HG03060 (cell line): ENCODE measurements at regions not wholly inside any gene's neighbourhood (a gene's known extent, or its start where the extent isn't known, plus 50 kb on each side); places are given as distances from the start of the nearest gene placed in this dataset.

Experiments used
- ATAC-seq: cut with Tn5 transposase; IDR thresholded peaks from one replicate; pipeline ENCODE4 v1.9.1; 2021; ENCODE audit warnings: low read depth, moderate number of reproducible peaks; ENCODE audit not compliant: unreplicated experiment

- no peak for ATAC-seq
Observed at GRCh38 chr2:120964819-120965218, 229.2 kb downstream of the GLI2 start.

DNA sequence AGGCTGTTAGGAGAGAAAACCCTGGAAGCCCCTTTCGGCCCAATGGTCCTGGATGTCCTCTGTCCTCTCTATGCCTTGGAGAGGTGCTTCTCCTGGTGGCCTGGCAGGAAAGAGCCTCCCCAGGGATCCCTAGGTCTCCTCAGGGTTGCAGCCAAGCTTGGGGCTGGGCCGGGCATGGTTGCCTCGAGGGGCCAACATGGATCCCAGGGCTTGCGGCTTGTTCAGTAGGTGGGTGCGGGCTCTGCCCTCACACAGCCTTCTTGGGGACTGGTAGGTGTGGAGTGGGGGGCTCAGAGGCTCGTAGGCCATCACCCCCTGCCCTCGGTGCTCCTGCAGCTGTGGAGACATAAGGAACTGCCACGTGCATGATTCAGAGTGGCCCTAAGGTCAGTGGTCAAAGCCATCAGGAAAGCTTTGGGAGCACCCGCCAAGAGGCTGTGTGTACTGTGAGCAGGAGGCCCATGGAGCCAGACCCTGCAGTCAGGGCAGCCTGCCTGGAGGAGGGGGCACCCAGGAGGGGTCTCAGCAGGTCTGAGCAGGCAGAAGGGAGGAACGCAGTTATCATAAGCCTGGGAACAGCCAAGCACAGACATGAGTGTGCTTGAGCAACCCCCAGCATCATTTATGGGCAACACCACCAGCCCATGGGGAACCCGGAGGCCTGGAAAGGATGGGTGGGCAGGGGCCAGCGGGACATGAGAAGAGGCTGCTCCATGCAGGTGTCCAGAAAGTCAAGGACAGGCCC is 231.0 kb downstream of the GLI2 start:
- ATAC-seq = no peak

DNA sequence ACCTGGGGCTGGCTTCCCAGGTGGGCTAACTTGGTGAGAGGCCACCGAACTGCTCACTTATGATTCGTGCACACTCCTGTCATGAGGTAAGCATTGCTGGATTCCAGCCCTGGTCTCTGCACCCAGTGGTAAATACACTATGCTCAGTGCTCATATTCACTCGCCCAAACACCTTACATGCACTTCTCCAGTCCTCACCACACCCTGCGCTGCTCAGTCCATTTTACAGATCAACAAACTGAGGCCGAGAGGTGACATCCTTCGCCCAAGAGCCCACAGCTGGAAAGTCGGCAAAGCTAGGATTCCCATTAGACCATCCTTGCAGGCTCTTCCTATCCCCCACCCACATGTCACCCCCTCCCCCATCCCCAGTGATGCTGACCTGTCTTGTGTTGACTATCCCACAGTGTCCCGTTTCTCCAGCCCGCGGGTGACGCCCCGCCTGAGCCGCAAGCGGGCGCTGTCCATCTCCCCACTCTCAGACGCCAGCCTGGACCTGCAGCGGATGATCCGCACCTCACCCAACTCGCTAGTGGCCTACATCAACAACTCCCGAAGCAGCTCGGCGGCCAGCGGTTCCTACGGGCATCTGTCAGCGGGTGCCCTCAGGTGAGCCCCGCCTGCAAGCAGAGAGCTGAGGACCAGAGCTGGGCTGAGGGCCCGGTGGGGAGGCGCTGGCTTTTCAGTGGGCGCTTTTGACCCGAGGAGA is 232.8 kb downstream of the GLI2 start:
- ATAC-seq = no peak

DNA sequence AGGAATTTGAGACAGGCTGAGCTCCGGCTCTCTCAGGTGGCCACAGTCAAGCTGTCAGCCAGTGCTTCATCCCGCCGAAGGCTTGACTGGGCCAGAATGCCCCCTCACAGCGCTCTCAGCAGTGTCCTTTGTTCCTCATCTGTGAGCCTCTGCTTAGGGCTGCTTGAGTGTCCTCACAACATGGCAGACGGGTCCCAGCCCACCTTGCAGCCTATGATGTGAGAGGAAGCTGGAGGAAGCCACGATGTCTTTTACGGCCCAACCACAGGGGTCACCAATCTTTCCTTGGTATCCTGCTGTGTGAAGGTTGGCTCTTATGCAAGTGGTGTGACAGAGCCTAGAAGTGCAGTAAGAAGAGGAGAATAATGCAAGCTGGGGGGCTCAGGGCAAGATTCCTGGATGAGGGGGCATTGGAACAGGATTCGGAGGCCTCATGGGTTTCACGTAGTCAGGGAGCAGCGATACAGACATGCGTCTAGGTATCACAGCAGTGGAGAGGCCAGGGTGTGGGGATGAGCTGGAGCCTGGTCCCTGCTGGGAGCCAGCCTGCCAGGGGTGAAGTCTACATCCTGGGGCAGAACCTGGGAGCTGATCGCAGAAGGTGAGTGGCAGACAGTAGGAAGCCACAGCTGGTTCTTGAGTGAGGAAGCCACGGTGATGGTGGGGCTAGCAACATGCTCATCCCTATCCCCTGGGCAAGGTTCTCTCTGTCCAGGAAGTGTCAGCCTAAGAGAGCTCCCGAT is 234.1 kb downstream of the GLI2 start:
- ATAC-seq = no peak

- ATAC-seq = no peak
Observed at GRCh38 chr2:120971866-120972265, 236.2 kb downstream of the GLI2 start.

GRCh38 chr2:120972286-120972685 is 236.6 kb downstream of the GLI2 start:
- ATAC-seq = no peak

- ATAC-seq = no peak
Observed at GRCh38 chr2:120973196-120973595, 237.5 kb downstream of the GLI2 start.

- no peak for ATAC-seq
Observed at GRCh38 chr2:120974950-120975349, 239.3 kb downstream of the GLI2 start.

DNA sequence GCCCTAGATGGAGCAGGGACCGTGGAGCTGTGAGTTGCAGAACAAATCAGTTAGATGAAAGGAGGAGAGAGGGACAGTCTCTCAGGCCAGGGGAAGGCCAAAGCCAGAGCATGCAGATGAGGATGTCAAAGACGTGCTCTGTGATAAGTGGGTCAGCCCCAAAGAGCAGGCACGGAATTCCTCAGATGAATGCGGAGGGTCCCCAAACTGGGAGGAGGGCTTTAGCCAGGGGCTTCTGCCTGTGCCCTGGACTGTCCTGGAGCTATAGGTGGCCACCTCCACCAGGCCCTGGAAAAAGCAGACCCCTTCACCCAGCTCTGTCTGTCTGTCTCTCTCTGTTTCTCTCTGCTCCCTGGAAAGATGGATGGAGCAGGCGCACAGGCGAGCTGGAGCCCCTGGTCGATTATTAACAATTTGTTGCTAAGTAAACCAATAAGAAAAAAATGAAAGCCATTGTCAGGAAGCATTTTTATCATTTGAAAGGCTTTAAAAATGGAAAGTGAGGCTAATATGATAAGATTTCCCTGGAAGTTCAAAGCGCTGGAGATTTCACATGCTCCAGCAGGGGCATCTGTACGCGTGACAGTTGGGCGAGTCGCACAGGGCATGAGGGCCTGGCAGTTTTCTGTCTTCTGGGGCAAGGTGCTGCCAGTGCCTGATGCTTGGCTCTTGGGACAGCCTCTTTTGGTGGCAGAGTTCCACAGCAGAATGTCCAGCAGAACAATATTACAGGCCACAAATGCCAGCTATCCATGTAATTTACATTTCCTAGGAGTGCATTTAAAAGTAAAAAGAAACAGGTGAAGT is 241.0 kb downstream of the GLI2 start:
- no peak for ATAC-seq

- ATAC-seq = no peak
Observed at GRCh38 chr2:120977582-120978358, 242.1 kb downstream of the GLI2 start.

DNA sequence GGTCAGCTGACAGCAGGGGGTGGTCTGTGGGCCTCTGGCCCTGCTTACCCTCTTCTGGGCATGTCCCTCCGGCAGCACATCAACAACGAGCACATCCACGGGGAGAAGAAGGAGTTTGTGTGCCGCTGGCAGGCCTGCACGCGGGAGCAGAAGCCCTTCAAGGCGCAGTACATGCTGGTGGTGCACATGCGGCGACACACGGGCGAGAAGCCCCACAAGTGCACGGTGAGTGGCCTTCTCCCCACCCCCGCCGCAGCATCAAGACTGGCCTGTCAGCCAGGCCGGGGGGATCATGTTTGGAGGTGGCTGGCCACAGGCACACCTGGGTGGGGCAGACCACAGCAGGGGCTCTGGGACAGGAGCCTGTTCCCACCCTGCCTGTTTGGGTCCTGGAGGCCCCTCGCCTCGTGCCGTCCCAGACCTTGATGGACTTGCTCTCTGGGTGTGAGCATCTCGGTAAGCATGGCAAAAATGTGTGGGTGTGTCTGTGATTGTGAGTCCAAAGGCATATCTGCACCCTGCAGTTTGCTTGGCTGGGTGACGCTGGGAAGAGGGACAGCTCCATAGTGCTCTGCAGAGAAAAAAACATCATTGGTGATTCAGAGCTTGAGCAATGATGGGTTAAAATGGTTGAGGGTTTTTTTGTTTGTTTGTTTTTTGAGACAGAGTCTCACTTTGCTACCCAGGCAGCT is 242.8 kb downstream of the GLI2 start:
- ATAC-seq = no peak

DNA sequence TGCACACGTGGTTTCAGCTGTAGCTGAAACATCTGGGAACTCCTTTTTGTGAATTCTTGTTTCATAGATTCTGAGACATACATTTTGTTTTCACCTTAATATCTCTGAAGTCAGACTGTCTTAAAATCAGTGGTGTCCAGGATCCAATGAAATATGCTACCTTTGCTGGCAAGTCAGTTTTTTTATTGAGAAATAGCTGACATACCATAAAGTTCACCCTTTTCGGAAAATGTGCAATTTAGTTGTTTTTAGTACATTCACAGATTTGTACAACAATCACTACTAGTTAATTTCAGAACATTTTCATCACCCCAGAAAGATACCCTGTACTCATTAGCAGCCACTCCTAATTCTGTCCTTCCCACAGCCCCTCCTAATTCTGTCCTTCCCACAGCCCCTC is 243.7 kb downstream of the GLI2 start:
- ATAC-seq = no peak

GRCh38 chr2:120979921-120980320 is 244.3 kb downstream of the GLI2 start:
- no peak for ATAC-seq

DNA sequence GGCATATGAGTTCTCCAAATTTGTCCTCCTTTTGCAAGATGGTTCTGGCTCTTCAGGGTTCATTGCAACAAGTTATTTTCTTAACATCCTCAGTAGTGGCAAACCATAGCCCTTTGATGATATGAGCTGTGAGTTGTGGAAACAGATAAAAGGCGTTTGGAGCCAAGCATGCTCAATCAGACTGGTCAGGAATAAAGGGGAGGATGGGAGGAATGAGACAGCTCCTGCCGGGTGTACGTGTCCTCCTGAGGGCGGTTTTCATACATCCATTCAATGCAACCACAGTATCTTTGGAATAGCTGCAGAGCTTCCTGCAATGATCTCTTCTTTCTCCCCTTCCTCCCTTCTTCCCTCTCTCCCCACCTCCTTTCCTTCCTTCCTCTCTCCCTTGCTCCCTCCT is 245.8 kb downstream of the GLI2 start:
- no peak for ATAC-seq

DNA sequence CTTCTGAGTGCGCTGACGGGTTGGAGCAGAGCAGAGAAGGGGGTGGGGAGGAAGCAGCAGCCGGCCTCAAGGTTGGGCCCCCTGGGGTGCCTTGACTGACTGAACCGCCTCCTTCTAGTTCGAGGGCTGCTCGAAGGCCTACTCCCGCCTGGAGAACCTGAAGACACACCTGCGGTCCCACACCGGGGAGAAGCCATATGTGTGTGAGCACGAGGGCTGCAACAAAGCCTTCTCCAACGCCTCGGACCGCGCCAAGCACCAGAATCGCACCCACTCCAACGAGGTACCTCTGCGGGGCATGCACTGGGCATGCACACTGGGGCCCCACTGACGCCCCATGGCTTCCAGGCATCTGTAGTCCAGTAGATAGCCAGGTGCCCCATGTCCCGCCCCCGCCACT is 246.9 kb downstream of the GLI2 start:
- ATAC-seq = no peak

GRCh38 chr2:120983344-120983743 is 247.7 kb downstream of the GLI2 start:
- ATAC-seq = no peak

DNA sequence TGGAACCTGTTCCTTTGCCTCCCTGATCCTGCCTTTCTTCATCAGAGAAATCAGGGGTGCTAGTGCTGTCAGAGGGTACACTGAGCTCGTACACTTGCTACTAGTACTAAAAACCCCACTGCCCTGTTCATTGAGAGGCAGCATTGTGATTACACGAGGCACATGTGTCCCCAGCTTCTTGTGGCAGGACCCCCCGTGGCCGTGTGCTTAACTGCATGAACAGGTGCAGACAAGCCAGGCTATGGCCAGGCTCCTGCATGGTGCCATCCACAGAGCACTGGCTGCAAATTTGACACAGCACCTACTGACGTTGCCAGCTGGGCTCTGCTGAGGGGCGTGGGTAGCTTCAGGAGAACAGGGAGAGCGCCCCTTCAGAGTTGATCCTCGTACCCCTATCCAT is 248.4 kb downstream of the GLI2 start:
- ATAC-seq = no peak

- ATAC-seq = no peak
Observed at GRCh38 chr2:120984452-120985173, 248.9 kb downstream of the GLI2 start.
